A549 (cell line): ENCODE measurements at regions not wholly inside any gene's neighbourhood (a gene's known extent, or its start where the extent isn't known, plus 50 kb on each side); places are given as distances from the start of the nearest gene placed in this dataset.
"Not testable (repeated sequence)": the region's sequence is repeated elsewhere in the genome, so short reads cannot be mapped to it uniquely, and the experiment has no call there.

Experiments
- ATAC-seq, 2 experiments: fragments of 200-7000 bp in 1 of 2; fragments of >200 bp in 1 of 2; cut with Nextera tagmentation in 1 of 2; cut with Tn5 transposase in 1 of 2; 3 replicates each; pipeline versions ENCODE4 v1.8.0 to v1.9.1; 2018 to 2020; ENCODE audit warnings: mild to moderate bottlenecking in 1 of 2, moderate library complexity in 1 of 2
- CTCF ChIA-PET: fragments of 300-600 bp; sonication (Branson Sonifier 250); formaldehyde crosslinking; extraction: SDS; loops from one replicate; lab custom pipeline; 2021; ENCODE audit warnings: antibody characterized with exemption, inconsistent platforms; lab: Yijun Ruan, JAX
- POLR2A ChIA-PET: fragments of 350-600 bp; formaldehyde crosslinking; extraction: SDS; loops from one replicate; lab custom pipeline; 2021; ENCODE audit warnings: antibody characterized with exemption, inconsistent platforms; lab: Yijun Ruan, JAX
- DNase-seq, 2 experiments: peaks; one replicate each; pipeline versions ENCODE4 v3.0.0 to v3.0.0-alpha.2; 2011 to 2016; ENCODE audit warnings: low read depth in 1 of 2, low spot score in 1 of 2
- FAIRE-seq: peaks from 2 replicates; lab custom pipeline; 2011; peaks lifted over from hg19 to GRCh38; lab: Jason Lieb, UNC
- H3K27ac ChIP-seq, 2 experiments: fragments of >200 bp; sonication (Bioruptor Twin); formaldehyde crosslinking; 3 replicates each; pipeline ENCODE4 v1.5.1; 2016 to 2017
- H3K4me1 ChIP-seq: fragments of >200 bp; sonication (Bioruptor Twin); formaldehyde crosslinking; 3 replicates; pipeline ENCODE4 v1.6.1; 2016
- H3K4me2 ChIP-seq: fragments of >200 bp; sonication (Bioruptor Twin); formaldehyde crosslinking; 3 replicates; pipeline ENCODE4 v1.6.1; 2016
- H3K4me3 ChIP-seq: fragments of >200 bp; sonication (Bioruptor Twin); formaldehyde crosslinking; 3 replicates; pipeline ENCODE4 v1.5.1; 2016
- H3K9me3 ChIP-seq: fragments of >200 bp; sonication (Bioruptor Twin); formaldehyde crosslinking; 3 replicates; pipeline ENCODE4 v1.6.1; 2016
- CTCF ChIP-seq: fragments of >200 bp; sonication (Bioruptor Twin); formaldehyde crosslinking; IDR thresholded peaks from 3 replicates; pipeline ENCODE4 v1.5.1; 2016
- EP300 ChIP-seq, 2 experiments: fragments of >200 bp; sonication (Bioruptor Twin); formaldehyde crosslinking; IDR thresholded peaks; 2 replicates in 1 of 2; 3 replicates in 1 of 2; pipeline ENCODE4 v1.6.1; 2016 to 2017
- FOSB ChIP-seq: fragments of 250-450 bp; sonication (Bioruptor Pico); IDR thresholded peaks from 2 replicates; pipeline ENCODE4 v1.5.0; 2020; ENCODE audit warnings: mild to moderate bottlenecking, moderate library complexity
- GATA3 ChIP-seq: IDR thresholded peaks from 2 replicates; pipeline ENCODE4 v1.6.1; 2012; ENCODE audit warnings: borderline replicate concordance
- HOXB13 ChIP-seq: fragments of 250-450 bp; sonication (Bioruptor Pico); IDR thresholded peaks from 2 replicates; pipeline ENCODE4 v1.5.0; 2020; ENCODE audit warnings: low read depth, mild to moderate bottlenecking, moderate library complexity
- MAFK ChIP-seq: fragments of 450-650 bp; IDR thresholded peaks from 2 replicates; pipeline ENCODE4 v1.6.1; 2014; ENCODE audit not compliant: partially characterized antibody
- MYC ChIP-seq: IDR thresholded peaks from 2 replicates; pipeline ENCODE4 v1.6.1; 2012; ENCODE audit warnings: mild to moderate bottlenecking, inconsistent platforms, low read length, improper control_type of control experiment, borderline replicate concordance
- NFE2L2 ChIP-seq: fragments of 150-350 bp; conservative IDR thresholded peaks from 2 replicates; pipeline ENCODE4 v1.6.1; 2014; ENCODE audit warnings: low read length
- NPAS2 ChIP-seq: fragments of 250-450 bp; sonication (Bioruptor Pico); IDR thresholded peaks from 2 replicates; pipeline ENCODE4 v1.8.0; 2022; ENCODE audit warnings: mild to moderate bottlenecking, moderate library complexity, borderline replicate concordance
- NR3C1 ChIP-seq: fragments of >200 bp; sonication (Bioruptor Twin); formaldehyde crosslinking; IDR thresholded peaks from 3 replicates; pipeline ENCODE4 v1.6.1; 2017
- PBX3 ChIP-seq: IDR thresholded peaks from 2 replicates; pipeline ENCODE4 v1.6.1; 2012
- RARB ChIP-seq: fragments of 250-450 bp; sonication (Bioruptor Pico); IDR thresholded peaks from 2 replicates; pipeline ENCODE4 v1.8.0; 2021; ENCODE audit warnings: mild to moderate bottlenecking, moderate library complexity
- RCOR1 ChIP-seq: fragments of 150-350 bp; IDR thresholded peaks from 2 replicates; pipeline ENCODE4 v1.6.1; 2014; ENCODE audit warnings: antibody characterized with exemption, low read length, low read depth
- RNF2 ChIP-seq: fragments of 200-600 bp; sonication (generic); IDR thresholded peaks from 2 replicates; pipeline ENCODE4 v1.6.1; 2016; ENCODE audit warnings: low read depth, mild to moderate bottlenecking, antibody characterized with exemption, moderate library complexity, borderline replicate concordance
- ZC3H11A ChIP-seq: fragments of 450-650 bp; IDR thresholded peaks from 2 replicates; pipeline ENCODE4 v1.6.1; 2014; ENCODE audit warnings: antibody characterized with exemption, mild to moderate bottlenecking
- WGBS: methylation state at CpG from one replicate; pipeline ENCODE4 v1.1.6; 2017; ENCODE audit errors: missing lambda C conversion rate; 5-methylcytosine and 5-hydroxymethylcytosine counted together
- TF ChIP-seq, protein P1 (sequence below): fragments of 250-450 bp; sonication (Bioruptor Pico); IDR thresholded peaks from 2 replicates; pipeline ENCODE4 v1.5.0; 2021; ENCODE audit warnings: mild to moderate bottlenecking, moderate library complexity, borderline replicate concordance
- TF ChIP-seq, protein P2 (sequence below): fragments of 450-650 bp; IDR thresholded peaks from 2 replicates; pipeline ENCODE4 v1.6.1; 2014; ENCODE audit warnings: antibody characterized with exemption

DNA sequence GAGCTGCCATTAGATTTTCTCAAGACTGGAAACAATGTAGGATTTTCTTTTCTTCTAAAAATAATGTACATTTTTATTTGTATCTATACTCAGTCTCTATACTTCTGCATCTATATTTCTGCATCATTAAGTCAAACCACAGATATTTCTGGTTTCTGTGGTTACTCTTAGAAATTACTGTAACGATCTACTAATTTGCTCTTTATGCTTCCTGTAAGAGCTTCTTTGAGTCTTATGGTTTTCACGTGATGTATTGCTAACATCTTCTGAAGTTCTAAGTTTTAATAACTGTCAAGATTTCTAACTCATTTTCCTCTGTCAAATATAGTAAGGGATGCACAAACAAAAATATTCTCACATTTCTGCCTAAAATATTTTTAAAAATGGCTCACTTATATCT is 1144.5 kb downstream of the HACE1 start:
- 3% methylated on average over 2 of the region's 2 CpGs for WGBS

GRCh38 chr6:103709236-103709635 is 1150.5 kb downstream of the HACE1 start:
- 66% methylated on average over 5 of the region's 15 CpGs for WGBS
- CTCF ChIA-PET, H3K9me3 ChIP-seq, H3K27ac ChIP-seq, H3K4me3 ChIP-seq, DNase-seq, POLR2A ChIA-PET, ATAC-seq, H3K4me1 ChIP-seq, FAIRE-seq, H3K4me2 ChIP-seq: not testable (repeated sequence)

More for the DNA sequence above, 1144.5 kb downstream of the HACE1 start:
- Histone ChIP-seq H3K4me1 (no peaks in the 10 kb centered on the region), H3K4me2 (no peak overlapping the region), H3K27ac (no peak overlapping the region), H3K9me3 (no peaks in the 10 kb centered on the region), H3K4me3 (no peak overlapping the region)
- ChIA-PET POLR2A (no interaction called here), CTCF (no interaction called here)
- FAIRE-seq (no peak), DNase-seq (no peak), ATAC-seq (no peak)
- TF ChIP-seq NFE2L2 (no peak), RNF2 (no peak), CTCF (no peak)

DNA sequence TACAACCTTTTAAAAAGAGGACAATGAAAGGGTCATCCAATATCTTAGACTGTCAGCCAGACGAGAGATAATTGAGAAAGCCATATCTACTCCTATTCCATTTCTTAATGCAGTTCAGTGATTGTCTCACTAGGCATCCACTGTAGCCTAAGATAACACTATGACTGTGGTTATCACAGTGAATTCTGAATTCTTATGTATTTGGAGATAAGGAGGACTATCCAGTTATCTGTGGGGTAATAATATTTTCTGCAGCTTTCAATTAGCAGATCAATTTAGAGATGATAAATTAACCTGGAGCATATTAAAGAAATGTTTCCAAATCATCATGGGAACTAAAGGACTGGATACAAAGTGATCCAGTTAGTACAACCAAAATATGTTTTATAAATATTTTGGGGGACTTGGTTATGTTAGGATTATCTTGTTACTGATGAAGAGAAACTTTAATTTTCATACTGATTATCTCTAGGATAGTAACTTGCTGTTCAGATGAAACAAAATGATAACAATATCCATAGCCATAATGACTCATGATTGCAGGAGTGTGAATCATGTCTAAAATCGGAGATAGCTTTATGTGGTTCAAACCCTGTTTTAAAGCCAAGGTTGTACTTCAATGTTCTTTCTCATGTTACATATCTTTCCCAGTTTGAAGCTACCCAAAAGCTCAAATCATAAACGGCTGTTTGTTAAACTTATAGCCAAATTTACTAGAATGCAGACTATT is 1152.0 kb downstream of the HACE1 start:
- FAIRE-seq (no peak), DNase-seq (no peak), ATAC-seq (no peak)
- 11% methylated on average over 3 of the region's 3 CpGs for WGBS
- no peak for TF ChIP-seq EP300 (IDR thresholded peaks at IDR 0.05)
- TF ChIP-seq GATA3 = no peak
- TF ChIP-seq HOXB13 = no peak
- TF ChIP-seq ZC3H11A = no peak
- TF ChIP-seq FOSB (CRISPR knock-in tag) = no peak
- no peak for TF ChIP-seq PBX3
- TF ChIP-seq NFE2L2 = no peak
- no peak for TF ChIP-seq MYC
- TF ChIP-seq NPAS2 (CRISPR knock-in tag) = no peak
- Histone ChIP-seq H3K4me3 (no peak overlapping the region), H3K4me2 (no peak overlapping the region), H3K27ac (no peak overlapping the region), H3K4me1 (no peaks in the 10 kb centered on the region), H3K9me3 (no peaks in the 10 kb centered on the region)
- POLR2A ChIA-PET = no interaction called here
- CTCF ChIA-PET = no interaction called here

DNA sequence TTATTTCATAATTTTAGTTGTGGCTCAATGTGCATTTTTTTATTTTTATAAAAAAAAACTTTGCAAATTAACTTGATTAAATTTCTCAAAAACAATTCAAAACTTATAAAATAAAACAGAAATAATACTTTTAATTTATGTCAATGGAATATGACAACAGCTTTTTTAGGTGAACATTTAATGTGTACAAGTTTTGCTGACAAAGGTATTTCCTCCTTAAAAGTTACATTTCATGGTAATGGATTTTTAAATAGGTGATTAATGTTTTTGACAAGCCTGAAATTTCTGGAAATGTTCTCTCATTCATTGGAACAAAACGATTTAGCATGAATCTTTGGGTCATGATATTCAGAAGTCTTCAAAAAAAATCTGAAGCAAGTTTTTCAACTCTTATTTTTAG is 1160.0 kb downstream of the HACE1 start:
- CTCF ChIA-PET = no interaction called here
- H3K4me2 ChIP-seq = no peak overlapping the region
- no peaks in the 10 kb centered on the region for H3K9me3 ChIP-seq
- 0% methylated on average over 1 of the region's 1 CpG for WGBS
- DNase-seq (no peak), ATAC-seq (no peak), FAIRE-seq (no peak)
- H3K4me3 ChIP-seq = no peak overlapping the region
- no peaks in the 10 kb centered on the region for H3K4me1 ChIP-seq
- POLR2A ChIA-PET = no interaction called here
- TF ChIP-seq ZC3H11A (no peak), RCOR1 (no peak), RARB (no peak), NR3C1 (no peak), CTCF (no peak), MAFK (peak; percentile 41)
- TF ChIP-seq, protein P1, sequence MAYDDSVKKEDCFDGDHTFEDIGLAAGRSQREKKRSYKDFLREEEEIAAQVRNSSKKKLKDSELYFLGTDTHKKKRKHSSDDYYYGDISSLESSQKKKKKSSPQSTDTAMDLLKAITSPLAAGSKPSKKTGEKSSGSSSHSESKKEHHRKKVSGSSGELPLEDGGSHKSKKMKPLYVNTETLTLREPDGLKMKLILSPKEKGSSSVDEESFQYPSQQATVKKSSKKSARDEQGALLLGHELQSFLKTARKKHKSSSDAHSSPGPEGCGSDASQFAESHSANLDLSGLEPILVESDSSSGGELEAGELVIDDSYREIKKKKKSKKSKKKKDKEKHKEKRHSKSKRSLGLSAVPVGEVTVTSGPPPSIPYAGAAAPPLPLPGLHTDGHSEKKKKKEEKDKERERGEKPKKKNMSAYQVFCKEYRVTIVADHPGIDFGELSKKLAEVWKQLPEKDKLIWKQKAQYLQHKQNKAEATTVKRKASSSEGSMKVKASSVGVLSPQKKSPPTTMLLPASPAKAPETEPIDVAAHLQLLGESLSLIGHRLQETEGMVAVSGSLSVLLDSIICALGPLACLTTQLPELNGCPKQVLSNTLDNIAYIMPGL (CRISPR knock-in tag) = no peak
- TF ChIP-seq, protein P2, sequence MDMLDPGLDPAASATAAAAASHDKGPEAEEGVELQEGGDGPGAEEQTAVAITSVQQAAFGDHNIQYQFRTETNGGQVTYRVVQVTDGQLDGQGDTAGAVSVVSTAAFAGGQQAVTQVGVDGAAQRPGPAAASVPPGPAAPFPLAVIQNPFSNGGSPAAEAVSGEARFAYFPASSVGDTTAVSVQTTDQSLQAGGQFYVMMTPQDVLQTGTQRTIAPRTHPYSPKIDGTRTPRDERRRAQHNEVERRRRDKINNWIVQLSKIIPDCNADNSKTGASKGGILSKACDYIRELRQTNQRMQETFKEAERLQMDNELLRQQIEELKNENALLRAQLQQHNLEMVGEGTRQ = no peak
- H3K27ac ChIP-seq = no peak overlapping the region
